H9 (cell line): ENCODE measurements at regions not wholly inside any gene's neighbourhood (a gene's known extent, or its start where the extent isn't known, plus 50 kb on each side); places are given as distances from the start of the nearest gene placed in this dataset.

ENCODE experiments used
- DNase-seq: peaks from one replicate; pipeline ENCODE4 v3.0.0-alpha.2; 2017
- H2AFZ ChIP-seq: one replicate; pipeline ENCODE4 v1.6.1; 2013; ENCODE audit warnings: mild to moderate bottlenecking, low read length, control low read depth, moderate library complexity
- H2AK5ac ChIP-seq: 2 replicates; pipeline ENCODE4 v1.6.1; 2013; ENCODE audit warnings: low read length, control low read depth, mixed read lengths; ENCODE audit not compliant: insufficient read length
- H2BK120ac ChIP-seq: one replicate; pipeline ENCODE4 v1.6.1; 2013; ENCODE audit warnings: low read depth, mild to moderate bottlenecking, low read length, control low read depth, inconsistent platforms; ENCODE audit not compliant: poor library complexity, severe bottlenecking
- H2BK12ac ChIP-seq: 2 replicates; pipeline ENCODE4 v1.6.1; 2013; ENCODE audit warnings: low read length, control low read depth, mixed read lengths, low read depth; ENCODE audit not compliant: insufficient read length
- H2BK15ac ChIP-seq: 2 replicates; pipeline ENCODE4 v1.6.1; 2013; ENCODE audit warnings: low read depth, low read length, control low read depth
- H2BK20ac ChIP-seq: one replicate; pipeline ENCODE4 v1.6.1; 2013; ENCODE audit warnings: low read depth, mild to moderate bottlenecking, low read length, control low read depth, inconsistent platforms; ENCODE audit not compliant: poor library complexity, severe bottlenecking
- H2BK5ac ChIP-seq: 2 replicates; pipeline ENCODE4 v1.6.1; 2013; ENCODE audit warnings: low read length, control low read depth, mixed read lengths; ENCODE audit not compliant: insufficient read length
- H3K14ac ChIP-seq: 2 replicates; pipeline ENCODE4 v1.6.1; 2013; ENCODE audit warnings: low read length, control low read depth; ENCODE audit not compliant: insufficient read depth
- H3K18ac ChIP-seq: 2 replicates; pipeline ENCODE4 v1.6.1; 2013; ENCODE audit warnings: low read depth, mild to moderate bottlenecking, mixed read lengths, low read length, control low read depth; ENCODE audit not compliant: insufficient read length
- H3K23ac ChIP-seq: 2 replicates; pipeline ENCODE4 v1.6.1; 2013; ENCODE audit warnings: low read length, control low read depth, mixed read lengths, low read depth; ENCODE audit not compliant: insufficient read length
- H3K23me2 ChIP-seq: 2 replicates; pipeline ENCODE4 v1.6.1; 2013; ENCODE audit warnings: low read depth, mild to moderate bottlenecking, mixed read lengths, low read length, control low read depth; ENCODE audit not compliant: insufficient read length, poor library complexity, severe bottlenecking
- H3K27ac ChIP-seq: 2 replicates; pipeline ENCODE4 v1.5.1; 2013; ENCODE audit warnings: low read length, control low read depth, mixed read lengths, low read depth; ENCODE audit not compliant: insufficient read length
- H3K27me3 ChIP-seq: 2 replicates; pipeline ENCODE4 v1.6.1; 2013; ENCODE audit warnings: low read length, control low read depth, inconsistent platforms; ENCODE audit not compliant: insufficient read depth
- H3K4ac ChIP-seq: 2 replicates; pipeline ENCODE4 v1.6.1; 2013; ENCODE audit warnings: low read depth, mild to moderate bottlenecking, control low read depth, inconsistent platforms, low read length, moderate library complexity
- H3K4me1 ChIP-seq: 2 replicates; pipeline ENCODE4 v1.6.1; 2013; ENCODE audit warnings: low read length, control low read depth, inconsistent platforms; ENCODE audit not compliant: insufficient read depth
- H3K4me2 ChIP-seq: 2 replicates; pipeline ENCODE4 v1.6.1; 2013; ENCODE audit warnings: low read length, control low read depth, mixed read lengths; ENCODE audit not compliant: insufficient read length, insufficient read depth
- H3K56ac ChIP-seq: 2 replicates; pipeline ENCODE4 v1.6.1; 2013; ENCODE audit warnings: low read depth, mild to moderate bottlenecking, mixed read lengths, low read length, control low read depth; ENCODE audit not compliant: insufficient read length
- H3K79me1 ChIP-seq: 2 replicates; pipeline ENCODE4 v1.6.1; 2013; ENCODE audit warnings: low read depth, mild to moderate bottlenecking, moderate library complexity, low read length, control low read depth, inconsistent platforms; ENCODE audit not compliant: insufficient read depth, poor library complexity, severe bottlenecking
- H3K79me2 ChIP-seq: 2 replicates; pipeline ENCODE4 v1.6.1; 2013; ENCODE audit warnings: low read length, control low read depth, inconsistent platforms; ENCODE audit not compliant: insufficient read depth
- H3K9ac ChIP-seq: 2 replicates; pipeline ENCODE4 v1.6.1; 2013; ENCODE audit warnings: low read length, control low read depth, mixed read lengths; ENCODE audit not compliant: insufficient read length; ENCODE audit errors: extremely low read depth
- H3K9me3 ChIP-seq: one replicate; pipeline ENCODE4 v1.6.1; 2013; ENCODE audit warnings: low read depth, low read length, inconsistent platforms; ENCODE audit not compliant: control insufficient read depth
- H3T11ph ChIP-seq: one replicate; pipeline ENCODE4 v1.6.1; 2013; ENCODE audit warnings: mild to moderate bottlenecking, low read length, control low read depth, inconsistent platforms
- H4K20me1 ChIP-seq: one replicate; pipeline ENCODE4 v1.6.1; 2013; ENCODE audit not compliant: control insufficient read depth, insufficient read length, insufficient read depth
- H4K5ac ChIP-seq: 2 replicates; pipeline ENCODE4 v1.6.1; 2013; ENCODE audit warnings: low read depth, mild to moderate bottlenecking, mixed read lengths, low read length, control low read depth; ENCODE audit not compliant: insufficient read length
- H4K8ac ChIP-seq: replicated peaks from 2 replicates; pipeline ENCODE4 v1.6.1; 2013; ENCODE audit warnings: low read length, control low read depth, mixed read lengths, low read depth; ENCODE audit not compliant: insufficient read length
- H4K91ac ChIP-seq: 2 replicates; pipeline ENCODE4 v1.6.1; 2013; ENCODE audit warnings: low read depth, mild to moderate bottlenecking, moderate library complexity, mixed read lengths, low read length, control low read depth; ENCODE audit not compliant: insufficient read length
- H3K27ac Mint-ChIP-seq, 3 experiments: 2 replicates in 2 of 3; 3 replicates in 1 of 3; pipeline ENCODE4 v1.8.0; 2020 to 2021; ENCODE audit warnings: mixed read lengths in 3 of 3, mild to moderate bottlenecking in 1 of 3, moderate library complexity in 1 of 3
- H3K27me3 Mint-ChIP-seq: 2 replicates; pipeline ENCODE4 v1.8.0; 2021; ENCODE audit warnings: low read depth, mild to moderate bottlenecking, moderate library complexity, mixed read lengths
- H3K36me3 Mint-ChIP-seq, 3 experiments: 2 replicates in 2 of 3; 3 replicates in 1 of 3; pipeline ENCODE4 v1.8.0; 2020 to 2021; ENCODE audit warnings: low read depth in 3 of 3, mixed read lengths in 3 of 3; ENCODE audit not compliant: insufficient read depth in 1 of 3
- H3K4me1 Mint-ChIP-seq, 2 experiments: 2 replicates each; pipeline ENCODE4 v1.8.0; 2020; ENCODE audit warnings: mixed read lengths in 2 of 2
- H3K4me3 Mint-ChIP-seq, 2 experiments: 2 replicates in 1 of 2; 3 replicates in 1 of 2; pipeline ENCODE4 v1.8.0; 2020 to 2021; ENCODE audit warnings: mild to moderate bottlenecking in 2 of 2, mixed read lengths in 2 of 2, moderate library complexity in 1 of 2
- H3K9me3 Mint-ChIP-seq, 2 experiments: 2 replicates in 1 of 2; 3 replicates in 1 of 2; pipeline ENCODE4 v1.8.0; 2020; ENCODE audit warnings: mild to moderate bottlenecking in 2 of 2, mixed read lengths in 2 of 2, moderate library complexity in 1 of 2
- WGBS: extraction: QIAGEN DNeasy Blood & Tissue Kit; methylation state at CpG from one replicate; pipeline ENCODE4 v1.1.7; 2013; ENCODE audit warnings: missing lambda C conversion rate, low lambda C conversion rate, mixed read lengths; ENCODE audit not compliant: insufficient read length; ENCODE audit errors: extremely low coverage; 5-methylcytosine and 5-hydroxymethylcytosine counted together
- TF ChIP-seq, protein P1 (sequence below): fragments of 200-600 bp; sonication (generic); conservative IDR thresholded peaks from 3 replicates; pipeline ENCODE4 v1.8.0; 2021; ENCODE audit warnings: antibody characterized with exemption, mild to moderate bottlenecking

DNA sequence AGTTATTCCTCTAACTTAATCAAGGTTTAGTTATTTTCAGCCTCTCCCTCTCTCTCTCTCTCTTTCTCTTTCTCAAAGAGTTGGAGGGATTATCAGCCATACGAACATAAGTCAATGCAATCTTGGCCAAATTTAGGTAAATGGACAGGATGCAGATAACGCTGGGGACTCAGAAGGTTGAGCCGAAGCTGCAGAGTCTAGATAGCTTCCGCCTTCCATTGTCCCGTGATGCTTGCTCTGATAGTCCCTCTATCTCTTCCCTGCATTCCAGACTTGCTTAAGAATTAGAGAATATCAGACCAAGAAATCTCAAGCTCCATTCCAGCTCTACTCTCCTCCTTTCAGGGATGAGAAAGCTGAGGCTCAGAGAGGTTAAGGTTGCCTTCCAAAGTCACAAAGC, 502.8 kb upstream of the TNP1 start:
- Histone ChIP-seq H3K79me1 (no peaks in the 10 kb centered on the region), H3K9me3 (no peaks in the 10 kb centered on the region), H3K27ac (no peak overlapping the region), H4K8ac (no peak overlapping the region), H3T11ph (no peak overlapping the region), H3K9ac (no peak overlapping the region), H4K91ac (no peak overlapping the region), H3K79me2 (no peaks in the 10 kb centered on the region), H3K14ac (no peak overlapping the region), H2BK5ac (no peak overlapping the region), H3K4ac (no peak overlapping the region), H3K18ac (no peak overlapping the region), H2BK120ac (no peak overlapping the region), H2AK5ac (no peak overlapping the region), H2BK20ac (no peak overlapping the region), H4K20me1 (no peaks in the 10 kb centered on the region), H3K4me1 (peaks cover 2% of the 10 kb centered on the region; the same call in 1 of the 2 replicates), H3K23me2 (no peaks in the 10 kb centered on the region), H2BK15ac (no peak overlapping the region), H3K4me2 (no peak overlapping the region), H2AFZ (no peak overlapping the region), H3K23ac (no peak overlapping the region), H3K56ac (no peak overlapping the region), H3K27me3 (peaks cover 2% of the 10 kb centered on the region), H2BK12ac (no peak overlapping the region), H4K5ac (no peak overlapping the region)
- Mint-ChIP-seq H3K9me3 (no peaks in the 10 kb centered on the region; a peak in 2 of 5 replicates), H3K27me3 (peaks cover 31% of the 10 kb centered on the region), H3K27ac (no peak overlapping the region), H3K4me3 (no peak overlapping the region), H3K4me1 (peaks cover 8 to 10% of the 10 kb centered on the region in 2 experiments), H3K36me3 (no peaks in the 10 kb centered on the region)
- TF ChIP-seq, protein P1, sequence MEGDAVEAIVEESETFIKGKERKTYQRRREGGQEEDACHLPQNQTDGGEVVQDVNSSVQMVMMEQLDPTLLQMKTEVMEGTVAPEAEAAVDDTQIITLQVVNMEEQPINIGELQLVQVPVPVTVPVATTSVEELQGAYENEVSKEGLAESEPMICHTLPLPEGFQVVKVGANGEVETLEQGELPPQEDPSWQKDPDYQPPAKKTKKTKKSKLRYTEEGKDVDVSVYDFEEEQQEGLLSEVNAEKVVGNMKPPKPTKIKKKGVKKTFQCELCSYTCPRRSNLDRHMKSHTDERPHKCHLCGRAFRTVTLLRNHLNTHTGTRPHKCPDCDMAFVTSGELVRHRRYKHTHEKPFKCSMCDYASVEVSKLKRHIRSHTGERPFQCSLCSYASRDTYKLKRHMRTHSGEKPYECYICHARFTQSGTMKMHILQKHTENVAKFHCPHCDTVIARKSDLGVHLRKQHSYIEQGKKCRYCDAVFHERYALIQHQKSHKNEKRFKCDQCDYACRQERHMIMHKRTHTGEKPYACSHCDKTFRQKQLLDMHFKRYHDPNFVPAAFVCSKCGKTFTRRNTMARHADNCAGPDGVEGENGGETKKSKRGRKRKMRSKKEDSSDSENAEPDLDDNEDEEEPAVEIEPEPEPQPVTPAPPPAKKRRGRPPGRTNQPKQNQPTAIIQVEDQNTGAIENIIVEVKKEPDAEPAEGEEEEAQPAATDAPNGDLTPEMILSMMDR: no peak
- no peak for DNase-seq
- WGBS: no CpG with 5 or more reads among the region's 5 CpGs
